GM21717 (cell line): ENCODE measurements at regions not wholly inside any gene's neighbourhood (a gene's known extent, or its start where the extent isn't known, plus 50 kb on each side); places are given as distances from the start of the nearest gene placed in this dataset.
A peak's percentile ranks its signal among the peaks of the same experiment; 100 is the strongest.

Experiments used
- ATAC-seq: cut with Tn5 transposase; IDR thresholded peaks from one replicate; pipeline ENCODE4 v1.9.1; 2021; ENCODE audit warnings: mild to moderate bottlenecking, moderate library complexity; ENCODE audit not compliant: unreplicated experiment

DNA sequence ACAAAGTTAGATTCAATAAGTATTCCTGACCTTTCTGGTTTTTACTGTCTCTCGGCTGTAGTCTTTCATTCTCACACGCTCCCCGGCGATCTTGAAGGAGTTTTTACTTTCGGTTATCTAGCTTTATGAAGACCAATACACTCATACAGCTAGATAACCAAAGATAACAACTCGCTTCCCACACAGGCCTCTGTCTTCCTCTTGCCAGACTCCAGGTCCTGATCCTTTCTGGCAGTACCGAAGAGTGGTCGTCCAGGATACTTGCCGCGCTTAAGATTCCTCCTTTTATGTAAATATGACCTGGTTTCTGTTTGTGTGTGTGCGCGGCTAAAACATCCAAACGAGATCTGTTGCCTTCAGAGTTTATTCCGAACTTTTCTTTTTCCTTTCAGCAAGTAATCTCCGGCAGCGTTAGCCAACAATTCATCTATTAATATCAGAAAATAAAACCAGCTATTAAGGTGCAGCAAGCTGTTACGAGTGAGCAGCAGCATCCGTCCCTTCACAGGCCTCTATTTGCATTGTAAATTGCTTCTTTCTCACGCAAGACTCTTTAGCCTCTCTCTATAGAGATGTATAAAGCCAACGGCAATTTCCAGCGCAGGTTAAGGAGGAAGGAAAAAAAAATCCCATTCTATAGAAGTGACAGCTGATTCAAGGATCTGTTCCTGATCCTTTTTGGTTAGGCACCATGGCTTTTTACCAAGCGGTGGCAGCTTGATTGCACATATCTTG lies 216.1 kb downstream of the MEF2C start:
- ATAC-seq = peak; percentile 77

DNA sequence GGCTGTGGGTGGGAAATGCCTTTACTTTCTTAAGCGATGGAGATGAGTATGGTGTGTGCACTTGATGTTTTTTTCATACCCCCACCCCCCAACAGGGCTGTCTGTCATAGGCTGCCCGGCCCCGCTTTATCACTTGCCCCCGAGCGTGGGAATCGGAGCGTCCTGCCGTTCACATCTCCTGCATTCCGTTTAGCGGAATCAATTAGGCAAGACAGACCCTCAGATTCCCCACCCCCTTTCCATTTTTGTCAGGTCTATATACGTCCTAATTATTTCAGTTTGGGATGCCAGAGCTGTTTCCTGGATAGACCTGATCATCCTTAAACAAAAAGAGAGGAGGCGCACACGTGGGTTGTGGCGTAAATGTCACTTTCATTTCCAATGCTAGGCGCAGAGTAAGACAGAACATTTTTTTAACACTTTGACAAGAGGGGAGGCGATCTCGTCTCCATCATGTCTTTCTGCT lies 217.2 kb downstream of the MEF2C start:
- no peak for ATAC-seq

DNA sequence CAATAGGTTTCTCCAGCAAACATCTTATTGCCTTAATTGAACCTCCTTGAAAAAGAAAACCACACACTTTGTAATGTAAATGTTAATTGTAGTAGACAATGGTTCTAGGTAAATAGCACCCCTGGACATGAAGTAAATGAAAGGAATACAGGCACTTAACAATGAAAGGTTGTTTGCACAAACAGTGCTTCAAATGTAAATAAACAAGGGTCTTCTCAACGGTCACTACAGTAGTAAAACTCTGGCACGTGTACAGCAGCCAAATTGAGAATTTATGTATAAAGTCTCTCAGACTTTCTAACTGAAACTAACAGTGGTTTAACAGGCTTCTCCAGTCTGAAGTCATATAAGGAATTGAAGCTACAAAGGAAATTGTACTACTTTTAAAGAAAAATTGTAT lies 218.3 kb downstream of the MEF2C start:
- no peak for ATAC-seq

DNA sequence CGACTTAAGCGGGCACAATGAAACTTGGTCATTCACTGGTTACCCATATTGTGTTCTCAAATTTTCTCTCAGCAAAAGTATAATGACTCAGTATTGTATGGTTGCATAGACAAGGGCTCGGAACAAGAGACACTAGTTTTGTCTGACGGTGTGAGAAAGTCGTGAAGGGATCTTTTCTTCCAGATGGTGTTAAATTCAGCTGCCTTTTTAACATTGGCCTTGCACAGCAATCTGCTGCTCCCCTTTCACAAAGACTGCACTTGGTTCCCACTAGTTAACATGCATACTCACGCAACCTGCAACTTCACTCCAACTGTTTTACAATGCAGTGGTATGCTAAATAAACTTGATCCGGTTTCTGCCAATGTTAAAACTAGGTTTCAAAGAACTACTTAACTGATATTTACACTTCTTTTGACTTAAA lies 219.2 kb downstream of the MEF2C start:
- ATAC-seq = no peak

DNA sequence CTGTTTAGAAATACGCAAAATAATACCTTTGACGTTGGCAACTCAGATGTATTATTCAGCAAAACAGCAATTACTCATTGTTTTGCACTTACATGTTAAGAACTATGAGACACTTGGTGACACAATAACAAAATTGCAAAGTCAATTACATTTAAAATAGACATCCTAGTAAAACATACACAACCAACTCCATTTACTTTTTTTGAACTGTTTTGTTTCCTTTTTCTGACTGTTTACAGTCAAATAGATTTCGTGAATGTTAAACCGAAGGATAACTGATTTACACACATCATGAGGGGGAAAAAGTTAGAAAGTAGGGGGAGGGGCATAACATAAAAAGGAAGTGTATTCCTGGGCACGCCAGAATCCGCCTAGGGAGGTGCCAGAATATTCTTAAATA lies 220.1 kb downstream of the MEF2C start:
- no peak for ATAC-seq

DNA sequence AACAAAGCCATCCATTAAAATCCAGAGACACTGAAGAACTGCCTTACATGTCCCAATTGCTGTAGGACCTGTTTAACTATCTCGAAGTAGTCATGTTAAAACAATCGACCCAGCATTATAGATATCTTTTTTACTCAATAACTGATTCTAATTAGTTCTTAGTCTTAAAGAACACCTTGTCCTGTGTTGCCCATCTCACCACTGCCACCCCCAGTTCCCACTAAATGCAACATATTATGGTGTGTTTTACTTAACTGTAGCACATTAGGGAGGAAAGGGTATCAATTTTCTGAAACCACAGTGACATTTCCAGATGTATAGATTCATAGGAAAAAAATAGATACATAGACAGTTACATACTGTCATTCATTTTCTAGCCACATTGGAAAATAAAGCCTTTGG lies 221.2 kb downstream of the MEF2C start:
- ATAC-seq = no peak

DNA sequence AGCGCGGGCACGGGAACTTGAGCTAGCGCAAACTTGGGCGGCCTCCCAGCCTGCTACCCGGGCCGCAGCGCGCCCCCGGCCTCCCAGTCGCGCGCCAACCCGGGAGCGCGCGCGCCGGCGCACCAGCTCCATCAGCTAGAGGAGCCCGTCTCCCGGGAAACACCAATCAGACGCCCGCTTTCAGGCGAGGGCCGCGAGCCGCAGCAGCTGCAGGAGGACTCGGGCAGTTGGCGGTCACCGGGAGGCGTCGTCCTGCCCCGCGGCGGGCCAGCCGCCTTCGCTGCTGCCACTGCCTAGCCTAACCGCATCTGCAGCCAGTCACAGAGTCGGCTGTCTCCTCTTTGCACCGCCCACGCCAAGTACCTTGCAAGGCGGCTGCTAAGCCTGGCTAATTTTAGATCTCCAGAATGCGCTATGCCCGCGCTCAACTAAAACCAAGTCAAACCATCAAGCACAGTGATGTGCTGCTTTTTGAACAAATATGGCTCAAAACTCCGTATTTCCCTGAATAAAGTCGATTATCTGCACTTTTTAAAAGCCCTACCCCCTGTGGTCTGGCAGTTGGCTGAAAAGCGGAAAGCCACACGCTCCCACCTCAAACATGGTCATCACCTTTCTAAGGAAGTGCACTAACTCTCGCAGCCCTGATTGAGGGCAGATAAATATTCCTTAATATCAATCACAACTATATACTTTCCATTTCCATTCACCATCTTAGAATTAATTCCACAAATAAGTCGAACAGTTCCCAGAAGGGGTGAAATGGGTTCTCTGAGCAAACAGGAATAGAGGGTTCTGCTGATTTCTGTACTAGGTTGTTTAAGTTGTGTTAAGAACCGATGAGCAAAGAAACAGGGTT lies 221.8 kb downstream of the MEF2C start:
- ATAC-seq = peak; percentile 68

DNA sequence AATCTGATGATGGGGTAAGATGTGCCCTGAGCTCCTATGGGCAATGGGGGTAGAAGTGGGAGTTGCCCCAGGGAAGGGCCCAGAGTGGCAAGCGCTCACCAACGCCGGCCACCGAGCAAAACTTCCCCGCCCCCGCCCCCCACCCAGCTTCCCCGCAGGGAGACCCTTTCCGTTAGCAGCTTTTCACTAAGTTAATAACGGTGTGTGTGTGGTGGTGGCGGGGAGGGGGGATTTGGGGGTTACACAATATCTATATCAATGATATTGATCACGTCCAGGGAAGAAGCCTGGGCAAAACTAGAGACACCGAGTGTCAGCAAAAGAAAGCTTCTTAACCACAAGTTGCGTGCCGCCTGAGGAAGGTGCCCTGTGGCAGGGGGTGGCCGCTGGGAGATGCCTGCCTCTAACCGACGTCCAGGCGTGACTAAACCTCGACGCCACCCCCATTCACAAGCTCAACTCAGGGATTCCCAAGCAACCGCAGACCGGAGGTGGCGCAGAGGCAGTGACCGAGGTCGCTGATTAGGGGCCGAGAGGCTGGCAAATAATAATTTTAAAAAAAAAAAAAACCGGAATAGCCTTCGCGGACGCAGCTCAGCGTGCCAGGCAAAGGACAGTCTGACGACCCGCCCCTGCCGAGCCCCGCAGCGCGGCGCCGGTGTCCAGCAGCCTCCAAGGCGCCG lies 222.6 kb downstream of the MEF2C start:
- peak; percentile 31 for ATAC-seq

DNA sequence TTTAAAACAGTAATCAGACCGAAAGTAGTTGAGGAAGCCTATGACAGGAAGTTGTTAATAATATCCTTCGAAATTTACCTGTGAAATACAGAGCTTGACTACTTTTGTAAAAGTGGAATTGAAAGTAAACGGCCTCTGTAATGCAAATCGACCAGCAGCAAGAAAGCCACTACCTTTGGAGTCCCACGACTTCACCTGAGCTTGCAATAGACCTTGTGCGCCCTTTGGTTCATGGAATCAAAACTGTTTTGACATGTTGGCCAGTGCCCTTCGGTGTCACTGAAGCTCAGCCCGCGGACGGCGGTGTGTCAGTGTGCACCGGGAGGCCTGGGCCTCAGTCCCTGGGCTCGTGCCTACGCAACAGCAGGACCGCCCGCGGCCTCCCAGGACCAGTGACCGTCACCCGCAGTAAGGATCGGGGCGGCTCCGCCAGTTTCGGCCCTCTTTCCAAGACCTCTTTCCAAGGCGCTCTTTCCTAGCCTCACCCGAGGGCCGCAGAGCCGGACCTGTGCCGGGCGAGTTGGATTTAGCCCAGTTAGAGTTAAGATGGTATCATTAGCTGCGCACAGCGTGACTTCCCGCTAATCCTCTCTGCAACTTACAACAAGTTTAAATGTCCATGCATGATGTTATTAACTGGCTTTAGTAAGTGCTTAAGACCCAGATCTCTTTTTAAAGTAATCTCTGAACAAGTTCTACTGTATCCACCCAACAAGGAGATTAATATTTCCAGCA lies 223.3 kb downstream of the MEF2C start:
- peak; percentile 69 for ATAC-seq

DNA sequence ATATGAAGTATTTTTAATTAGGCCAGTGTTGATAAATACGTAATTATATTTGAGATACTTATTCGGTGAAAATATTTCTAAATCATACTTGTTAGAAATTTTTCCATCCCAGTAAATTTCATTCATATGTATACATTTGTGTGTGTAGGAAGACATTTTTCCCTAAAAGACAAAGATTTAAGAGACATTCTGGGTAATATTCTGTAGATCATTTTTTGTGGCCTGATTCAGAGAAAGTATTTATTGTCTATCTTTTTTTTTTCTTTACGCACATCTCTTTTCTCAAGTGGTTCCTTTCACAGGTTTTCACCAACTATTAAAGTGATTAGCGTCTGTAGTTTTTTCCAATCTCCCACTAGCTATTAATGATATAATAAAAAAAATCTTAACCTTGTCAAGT lies 224.1 kb downstream of the MEF2C start:
- no peak for ATAC-seq

DNA sequence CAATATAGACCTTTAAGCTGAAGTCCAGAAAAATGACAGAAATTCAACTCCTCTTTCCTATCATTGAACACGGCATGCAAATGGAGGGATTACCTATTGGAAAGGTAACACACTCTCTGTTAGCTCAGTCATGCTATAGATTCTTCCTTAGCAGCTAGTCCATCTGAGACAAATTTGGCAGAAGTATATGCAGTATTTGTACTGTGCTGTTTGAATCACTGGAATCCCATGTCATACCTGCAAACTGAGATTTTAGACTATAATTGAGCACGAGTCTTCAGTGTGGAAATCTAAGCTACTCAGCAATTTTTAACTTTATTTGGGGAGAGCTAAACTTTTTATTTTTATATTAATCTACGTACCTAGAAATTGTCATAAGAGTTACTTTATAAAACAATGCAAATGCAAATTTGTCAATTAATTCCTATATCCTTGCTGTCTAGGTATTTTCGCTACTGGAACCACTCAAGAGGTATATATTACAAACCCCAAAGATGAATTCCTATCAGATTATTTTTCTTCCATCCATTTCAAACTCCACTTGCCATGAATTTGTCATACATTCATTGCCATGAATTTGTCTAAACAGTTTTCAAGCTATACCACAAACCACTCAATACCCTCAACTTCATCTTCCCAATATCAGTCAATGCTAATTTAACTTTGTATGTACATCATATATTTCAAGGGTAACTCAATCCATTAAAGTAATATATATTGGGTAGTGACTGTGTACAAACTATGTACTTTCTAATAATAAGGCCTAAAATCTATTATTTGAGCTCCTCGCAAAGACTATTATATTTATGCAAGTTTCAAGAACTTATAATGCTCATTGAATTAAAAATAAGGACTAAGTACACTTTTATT lies 224.8 kb downstream of the MEF2C start:
- ATAC-seq = no peak

DNA sequence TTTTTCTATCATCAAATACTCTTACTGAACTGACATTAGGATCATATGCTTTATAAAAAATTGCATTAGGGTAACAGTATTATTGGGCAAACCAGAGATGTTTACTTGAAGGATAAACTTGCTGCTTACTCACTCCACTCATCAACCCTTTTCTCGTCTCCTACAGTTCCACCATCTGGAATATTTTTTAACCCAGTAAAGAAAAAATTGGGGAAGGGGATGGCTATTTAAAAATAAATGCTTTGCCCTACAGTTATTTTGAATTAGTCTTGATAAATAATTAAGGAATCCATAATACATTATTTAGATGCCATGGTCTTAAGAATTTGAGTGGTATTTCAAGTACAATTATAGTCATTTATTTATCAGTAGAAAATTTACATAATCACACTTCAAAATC lies 225.8 kb downstream of the MEF2C start:
- ATAC-seq = no peak

DNA sequence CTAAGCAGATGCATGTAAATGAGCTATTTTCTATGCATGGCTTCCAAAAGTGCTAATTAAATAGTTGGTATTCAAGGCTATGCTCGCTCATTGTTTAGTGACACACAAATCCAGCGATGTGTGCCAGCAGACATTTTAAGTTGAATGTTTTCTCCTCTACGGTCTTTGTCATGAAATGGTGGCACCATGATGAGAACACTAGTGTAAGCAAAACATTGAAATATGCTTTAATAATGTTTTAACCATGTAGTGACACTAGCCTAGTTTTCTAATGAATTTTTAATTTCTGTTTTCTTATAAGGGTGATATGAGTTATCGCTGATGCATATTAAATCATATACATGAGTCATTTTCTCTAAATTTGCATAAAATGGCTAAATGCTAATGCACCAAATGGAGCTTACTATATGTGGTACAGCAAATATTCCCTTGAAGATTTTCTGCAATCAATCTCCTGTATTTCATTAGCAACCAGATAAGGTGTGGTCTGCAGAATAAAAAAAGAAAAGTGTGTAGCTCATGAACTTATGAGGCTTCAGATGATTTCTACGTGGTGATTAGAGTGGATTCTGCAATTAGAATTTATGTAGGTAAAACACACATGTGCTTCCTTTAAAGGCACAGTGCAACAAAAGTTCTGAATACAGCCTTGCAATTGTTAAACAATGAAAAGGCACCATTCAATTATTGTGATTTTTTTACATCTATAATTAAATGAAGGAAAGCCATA lies 226.6 kb downstream of the MEF2C start:
- no peak for ATAC-seq

DNA sequence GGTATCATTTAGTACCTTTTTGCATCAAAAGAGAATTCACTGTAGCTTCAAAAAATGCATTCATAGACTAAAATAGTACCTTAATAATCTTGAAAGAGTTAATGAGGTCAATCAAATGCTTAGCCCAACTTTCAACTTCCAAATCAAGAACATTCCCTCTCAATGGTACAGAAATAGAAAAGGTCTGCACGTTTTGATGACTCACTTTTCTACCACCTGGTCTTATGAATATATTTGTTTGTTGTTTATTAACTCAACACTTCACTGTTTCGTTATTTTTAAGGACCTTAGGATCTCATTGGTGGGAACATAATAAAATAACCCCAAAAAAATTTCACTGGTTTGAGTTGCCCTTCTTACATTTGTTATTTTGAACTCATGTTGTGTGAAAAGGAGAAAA lies 229.5 kb downstream of the MEF2C start:
- no peak for ATAC-seq

DNA sequence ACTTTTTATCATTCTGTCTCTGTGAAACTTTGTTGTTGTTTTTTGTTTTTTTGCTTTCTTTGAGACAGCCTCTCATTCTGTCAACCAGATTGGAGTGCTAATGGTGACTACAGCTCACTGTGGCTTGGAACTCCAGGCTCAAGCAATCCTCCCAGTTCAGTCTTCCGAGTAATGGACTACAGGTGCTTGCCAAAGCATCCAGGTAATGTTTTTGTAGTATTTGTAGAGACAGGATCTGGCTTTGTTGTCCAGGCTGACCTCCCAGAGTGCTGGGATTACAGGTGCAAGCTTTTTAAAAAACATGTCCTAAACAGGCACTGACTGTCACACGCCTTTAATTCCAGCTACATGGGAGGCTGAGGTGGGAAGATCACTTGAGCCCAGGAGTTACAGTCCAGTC lies 235.1 kb downstream of the MEF2C start:
- ATAC-seq = no peak

DNA sequence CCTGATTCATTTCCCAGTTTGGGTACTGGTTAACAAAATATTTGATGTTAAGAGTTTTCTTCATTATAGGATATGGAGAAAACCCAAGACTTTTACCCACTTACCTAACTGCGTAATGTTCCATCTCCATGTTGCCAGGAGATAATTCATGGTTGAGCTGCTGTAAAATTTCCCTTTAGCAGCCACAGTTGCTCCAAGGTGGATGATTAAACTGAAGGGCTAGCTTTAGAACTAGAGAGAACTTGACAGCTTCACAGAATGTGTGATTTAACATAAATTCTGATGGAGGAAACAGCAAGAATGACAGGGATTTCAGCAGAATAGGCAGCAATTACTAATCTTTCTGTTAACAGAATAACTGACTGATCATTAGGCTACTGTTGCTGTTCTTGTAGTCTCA lies 236.1 kb downstream of the MEF2C start:
- no peak for ATAC-seq

DNA sequence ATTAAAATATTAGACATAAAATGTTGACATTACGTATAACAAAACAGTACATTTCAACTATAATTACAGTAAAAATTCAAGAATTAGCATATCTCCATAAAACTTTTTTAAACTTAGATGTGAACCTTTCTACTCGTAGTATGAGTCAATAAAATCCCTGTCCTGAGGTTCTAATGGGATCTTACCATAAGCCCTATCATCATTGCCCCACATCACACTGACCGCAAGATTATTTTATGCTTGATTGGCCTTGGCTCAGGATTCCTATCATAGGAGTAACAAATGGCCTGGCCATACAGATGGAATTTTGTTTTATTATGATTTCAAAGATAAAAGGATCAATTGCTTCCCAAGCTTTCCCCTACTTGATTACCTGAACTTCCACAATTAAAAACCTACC lies 238.3 kb downstream of the MEF2C start:
- no peak for ATAC-seq

DNA sequence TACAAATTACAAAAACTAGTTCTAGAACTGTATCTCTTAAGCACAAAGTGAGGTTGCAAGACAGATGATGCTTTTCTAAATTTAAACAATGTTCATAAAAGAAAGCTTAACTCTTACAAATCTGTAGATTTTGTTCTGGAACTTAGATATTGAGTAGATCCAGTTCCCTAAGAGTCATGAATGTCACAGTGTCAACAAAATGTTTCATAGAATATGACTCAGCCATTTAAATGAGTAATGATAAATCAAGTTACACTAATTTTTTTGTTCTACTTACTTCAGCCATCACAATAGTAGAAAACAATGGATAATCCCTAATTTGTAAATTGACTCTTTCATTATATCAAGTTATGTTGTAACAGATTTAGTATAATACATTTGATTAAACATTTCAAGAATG lies 239.7 kb downstream of the MEF2C start:
- no peak for ATAC-seq

DNA sequence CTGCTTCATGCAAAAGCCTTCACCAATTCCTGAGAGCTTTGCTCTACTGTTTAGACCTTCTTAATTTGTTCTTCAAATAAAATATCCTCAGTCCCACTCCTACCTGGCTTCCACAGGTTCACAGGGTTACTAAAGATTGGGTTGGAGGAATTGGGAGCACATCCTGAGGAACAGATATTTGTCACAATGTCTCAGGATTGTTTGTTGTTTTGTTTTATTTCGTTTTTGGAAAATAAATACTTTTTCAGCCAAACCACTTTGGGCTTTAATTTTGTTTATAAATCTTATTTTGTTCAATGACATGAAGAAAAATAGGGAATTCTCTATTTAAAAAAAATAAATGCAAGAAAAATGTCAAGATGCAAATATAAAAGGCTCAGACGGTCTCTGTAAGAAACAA lies 249.0 kb downstream of the MEF2C start:
- no peak for ATAC-seq
